Loucy (cell line): ENCODE measurements at regions not wholly inside any gene's neighbourhood (a gene's known extent, or its start where the extent isn't known, plus 50 kb on each side); places are given as distances from the start of the nearest gene placed in this dataset.

Experiments
- H2AFZ ChIP-seq: fragments of 200-600 bp; sonication (generic); 2 replicates; pipeline ENCODE4 v1.6.0; 2016; ENCODE audit warnings: antibody characterized with exemption, mild to moderate bottlenecking, low read length, moderate library complexity
- H3F3A ChIP-seq: fragments of 200-600 bp; 2 replicates; pipeline ENCODE4 v1.6.0; 2016; ENCODE audit warnings: antibody characterized with exemption, low read depth, mild to moderate bottlenecking
- H3K27me3 ChIP-seq: fragments of 200-600 bp; sonication (generic); 2 replicates; pipeline ENCODE4 v1.6.1; 2014; ENCODE audit warnings: low read length, mild to moderate bottlenecking; ENCODE audit not compliant: insufficient read depth, poor library complexity, severe bottlenecking
- H3K36me3 ChIP-seq: fragments of 200-600 bp; sonication (generic); 2 replicates; pipeline ENCODE4 v1.6.1; 2016; ENCODE audit warnings: low read length; ENCODE audit not compliant: insufficient read depth
- H3K4me1 ChIP-seq: fragments of 200-600 bp; sonication (generic); 2 replicates; pipeline ENCODE4 v1.5.1; 2014; ENCODE audit warnings: low read length, mild to moderate bottlenecking; ENCODE audit not compliant: insufficient read depth, poor library complexity, severe bottlenecking
- H3K4me2 ChIP-seq: fragments of 200-600 bp; sonication (generic); 2 replicates; pipeline ENCODE4 v1.6.0; 2014; ENCODE audit warnings: antibody characterized with exemption, low read length, low read depth, mild to moderate bottlenecking; ENCODE audit not compliant: poor library complexity, severe bottlenecking
- H3K4me3 ChIP-seq: fragments of 200-600 bp; sonication (generic); 2 replicates; pipeline ENCODE4 v1.5.1; 2014; ENCODE audit warnings: low read length, mild to moderate bottlenecking, mixed read lengths; ENCODE audit not compliant: poor library complexity, severe bottlenecking
- H3K79me2 ChIP-seq: fragments of 200-600 bp; sonication (generic); 2 replicates; pipeline ENCODE4 v1.6.1; 2014; ENCODE audit warnings: low read length; ENCODE audit not compliant: insufficient read depth
- H3K9ac ChIP-seq: fragments of 200-600 bp; sonication (generic); 2 replicates; pipeline ENCODE4 v1.6.0; 2014; ENCODE audit warnings: mild to moderate bottlenecking, low read depth, low read length, moderate library complexity; ENCODE audit not compliant: poor library complexity, severe bottlenecking
- H3K9me2 ChIP-seq: fragments of 200-600 bp; sonication (generic); replicated peaks from 2 replicates; pipeline ENCODE4 v1.6.1; 2016; ENCODE audit warnings: low read depth, low read length, mixed read lengths
- H3K9me3 ChIP-seq: fragments of 200-600 bp; sonication (generic); 2 replicates; pipeline ENCODE4 v1.6.1; 2014; ENCODE audit warnings: mild to moderate bottlenecking, antibody characterized with exemption, low read length, low read depth; ENCODE audit not compliant: insufficient read depth
- H4K20me1 ChIP-seq: fragments of 200-600 bp; sonication (generic); 2 replicates; pipeline ENCODE4 v1.6.0; 2014; ENCODE audit warnings: antibody characterized with exemption, low read length, mild to moderate bottlenecking; ENCODE audit not compliant: insufficient read depth, poor library complexity, severe bottlenecking
- EZH2phosphoT487 ChIP-seq: fragments of 200-600 bp; IDR thresholded peaks from 2 replicates; pipeline ENCODE4 v1.6.1; 2018; ENCODE audit warnings: antibody characterized with exemption, mild to moderate bottlenecking, moderate library complexity, borderline replicate concordance
- TF ChIP-seq, protein P1 (sequence below): fragments of 200-600 bp; sonication (generic); conservative IDR thresholded peaks from 2 replicates; pipeline ENCODE4 v1.5.1; 2014; ENCODE audit warnings: mild to moderate bottlenecking, antibody characterized with exemption, low read length

DNA sequence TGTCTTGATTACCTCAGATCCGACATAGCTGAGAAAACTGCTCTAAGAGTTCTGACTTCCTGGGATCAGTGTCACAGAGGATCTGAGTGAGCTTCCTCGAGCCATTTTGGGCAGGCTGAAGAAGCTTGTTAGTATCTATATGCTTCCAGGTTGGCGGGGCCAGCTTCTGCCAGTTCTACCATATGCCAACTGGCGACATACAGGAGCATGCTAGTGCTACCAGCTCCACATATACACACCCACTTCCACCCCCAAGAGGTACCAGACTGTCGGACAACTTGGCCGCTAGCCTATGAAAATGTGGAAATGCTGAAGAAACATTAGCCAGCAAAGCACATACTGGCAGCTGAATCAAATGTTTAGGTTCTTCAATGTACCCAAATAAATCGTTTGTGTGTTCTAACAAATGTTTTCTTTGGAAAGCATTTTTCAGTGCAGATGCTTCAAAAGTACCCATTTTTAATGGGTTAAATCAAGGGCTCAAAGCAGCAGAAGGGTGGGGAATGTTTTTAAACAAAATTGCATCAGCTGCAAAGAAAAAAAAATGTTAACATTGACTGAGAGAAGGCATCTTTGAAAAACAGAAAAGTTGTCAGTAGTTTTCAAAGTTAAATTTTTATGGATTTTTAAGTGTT, 163.7 kb downstream of the KLF12 start:
- Histone ChIP-seq H3K4me3 (no peak overlapping the region), H3K9me2 (no peaks in the 10 kb centered on the region), H3K79me2 (peaks cover 48% of the 10 kb centered on the region; the same call in 1 of the 2 replicates), H2AFZ (no peak overlapping the region), H3K9me3 (no peaks in the 10 kb centered on the region), H3K9ac (no peak overlapping the region), H3K4me1 (peaks cover 19% of the 10 kb centered on the region), H3K4me2 (no peak overlapping the region), H4K20me1 (no peaks in the 10 kb centered on the region), H3K36me3 (no peaks in the 10 kb centered on the region), H3K27me3 (no peaks in the 10 kb centered on the region), H3F3A (0 out of 2 replicates have a peak, but pooled peaks cover 5% of the 10 kb centered on the region)
- no peak for TF ChIP-seq EZH2phosphoT487
- TF ChIP-seq, protein P1, sequence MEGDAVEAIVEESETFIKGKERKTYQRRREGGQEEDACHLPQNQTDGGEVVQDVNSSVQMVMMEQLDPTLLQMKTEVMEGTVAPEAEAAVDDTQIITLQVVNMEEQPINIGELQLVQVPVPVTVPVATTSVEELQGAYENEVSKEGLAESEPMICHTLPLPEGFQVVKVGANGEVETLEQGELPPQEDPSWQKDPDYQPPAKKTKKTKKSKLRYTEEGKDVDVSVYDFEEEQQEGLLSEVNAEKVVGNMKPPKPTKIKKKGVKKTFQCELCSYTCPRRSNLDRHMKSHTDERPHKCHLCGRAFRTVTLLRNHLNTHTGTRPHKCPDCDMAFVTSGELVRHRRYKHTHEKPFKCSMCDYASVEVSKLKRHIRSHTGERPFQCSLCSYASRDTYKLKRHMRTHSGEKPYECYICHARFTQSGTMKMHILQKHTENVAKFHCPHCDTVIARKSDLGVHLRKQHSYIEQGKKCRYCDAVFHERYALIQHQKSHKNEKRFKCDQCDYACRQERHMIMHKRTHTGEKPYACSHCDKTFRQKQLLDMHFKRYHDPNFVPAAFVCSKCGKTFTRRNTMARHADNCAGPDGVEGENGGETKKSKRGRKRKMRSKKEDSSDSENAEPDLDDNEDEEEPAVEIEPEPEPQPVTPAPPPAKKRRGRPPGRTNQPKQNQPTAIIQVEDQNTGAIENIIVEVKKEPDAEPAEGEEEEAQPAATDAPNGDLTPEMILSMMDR: no peak

DNA sequence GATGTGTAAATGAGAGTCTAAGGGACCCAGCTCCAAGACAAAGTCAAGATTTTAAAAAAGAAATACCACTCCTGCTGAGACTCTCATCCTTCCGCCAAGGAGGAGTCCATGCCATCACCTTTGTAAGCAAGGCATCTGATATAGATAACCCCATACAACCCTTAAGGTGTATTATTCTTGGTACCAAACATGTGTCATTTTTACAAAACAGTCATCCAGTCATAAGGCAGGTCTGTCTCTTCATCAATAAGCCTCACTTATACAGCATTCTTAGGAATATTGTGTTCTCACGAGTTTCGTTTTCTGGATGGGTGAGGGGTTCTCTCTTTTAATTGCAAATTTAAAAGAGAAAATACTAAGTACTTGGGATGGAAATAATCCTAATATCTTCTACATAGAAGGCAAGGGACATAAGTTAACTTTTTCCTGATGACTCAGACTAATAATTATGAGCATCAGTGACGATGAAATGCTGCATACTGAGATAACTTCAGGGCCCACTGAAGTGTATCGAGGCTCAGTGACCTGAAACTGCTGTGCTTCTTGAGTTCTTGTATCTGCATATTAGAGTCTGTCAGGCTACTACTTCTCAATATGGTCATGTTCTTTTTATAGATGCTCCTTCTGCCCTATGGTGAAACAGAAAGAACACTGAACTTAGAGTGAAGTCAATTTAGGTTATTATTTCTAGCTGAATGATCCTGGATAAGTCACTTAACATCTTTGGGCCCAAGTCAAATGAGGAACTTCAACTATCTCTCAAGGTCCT, 166.6 kb downstream of the KLF12 start:
- no peak for TF ChIP-seq EZH2phosphoT487
- TF ChIP-seq, protein P1: no peak
- Histone ChIP-seq H3K9me3 (no peaks in the 10 kb centered on the region), H3K4me3 (no peak overlapping the region), H3K9ac (no peak overlapping the region), H3K4me2 (no peak overlapping the region), H3K36me3 (no peaks in the 10 kb centered on the region), H2AFZ (no peak overlapping the region), H3K27me3 (no peaks in the 10 kb centered on the region), H4K20me1 (no peaks in the 10 kb centered on the region), H3K4me1 (peaks cover 12% of the 10 kb centered on the region), H3K9me2 (no peaks in the 10 kb centered on the region), H3F3A (no peaks in the 10 kb centered on the region), H3K79me2 (peaks cover 49% of the 10 kb centered on the region)

DNA sequence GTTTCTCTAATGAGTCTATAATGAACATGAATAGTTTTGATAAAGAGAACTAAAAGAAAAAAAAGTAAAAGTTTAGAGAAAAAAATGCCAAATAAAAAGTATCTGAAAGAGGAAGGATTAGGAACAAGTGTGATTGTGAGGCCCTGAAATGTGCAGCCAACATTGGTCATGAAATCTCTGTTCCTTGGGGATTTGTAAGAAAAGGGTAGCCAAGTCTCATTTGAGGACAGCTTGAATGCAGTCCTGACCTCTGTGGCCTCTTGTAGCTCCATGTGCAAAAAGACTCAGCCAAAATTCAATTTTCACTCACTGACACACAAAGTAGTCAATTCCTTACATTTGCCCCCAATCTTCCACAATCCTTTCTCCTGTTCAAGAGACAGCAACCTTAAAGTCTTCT, 167.9 kb downstream of the KLF12 start:
- no peaks in the 10 kb centered on the region for H4K20me1 ChIP-seq
- no peak overlapping the region for H3K4me2 ChIP-seq
- no peaks in the 10 kb centered on the region for H3F3A ChIP-seq
- TF ChIP-seq EZH2phosphoT487: no peak
- TF ChIP-seq, protein P1: no peak
- H3K9ac ChIP-seq: no peak overlapping the region
- H3K9me2 ChIP-seq: no peaks in the 10 kb centered on the region
- no peak overlapping the region for H2AFZ ChIP-seq
- H3K4me1 ChIP-seq: peaks cover 16% of the 10 kb centered on the region
- no peaks in the 10 kb centered on the region for H3K36me3 ChIP-seq
- H3K79me2 ChIP-seq: peaks cover 52% of the 10 kb centered on the region
- H3K9me3 ChIP-seq: 0 out of 2 replicates have a peak, but pooled peaks cover 6% of the 10 kb centered on the region
- no peaks in the 10 kb centered on the region for H3K27me3 ChIP-seq
- no peak overlapping the region for H3K4me3 ChIP-seq
